ENCODE measurements at regions not wholly inside any gene's neighbourhood (a gene's known extent, or its start where the extent isn't known, plus 50 kb on each side); places are given as distances from the start of the nearest gene placed in this dataset.

- TF ChIP-seq CTCF (IDR thresholded peaks at IDR 0.05) (no peak), POLR2A (IDR thresholded peaks at IDR 0.05) (no peak)
Observed at GRCh38 chr4:28787947-28788346, 1927.3 kb downstream of the STIM2 start.
